Mesendoderm (in vitro differentiated cells): ENCODE measurements at regions not wholly inside any gene's neighbourhood (a gene's known extent, or its start where the extent isn't known, plus 50 kb on each side); places are given as distances from the start of the nearest gene placed in this dataset.
"Not testable (repeated sequence)": the region's sequence is repeated elsewhere in the genome, so short reads cannot be mapped to it uniquely, and the experiment has no call there.

Source experiments
- DNase-seq: peaks from one replicate; pipeline ENCODE4 v3.0.0; 2013
- H2AK5ac ChIP-seq: 2 replicates; pipeline ENCODE4 v1.6.1; 2013; ENCODE audit warnings: low read length, inconsistent platforms
- H2BK120ac ChIP-seq: 2 replicates; pipeline ENCODE4 v1.6.1; 2013; ENCODE audit warnings: low read depth, mild to moderate bottlenecking, low read length, moderate library complexity, mixed read lengths
- H2BK15ac ChIP-seq: replicated peaks from 2 replicates; pipeline ENCODE4 v1.6.1; 2013; ENCODE audit warnings: low read depth, mild to moderate bottlenecking, moderate library complexity
- H2BK5ac ChIP-seq: 2 replicates; pipeline ENCODE4 v1.6.1; 2013; ENCODE audit warnings: low read length, inconsistent platforms
- H3K18ac ChIP-seq: 2 replicates; pipeline ENCODE4 v1.6.1; 2013; ENCODE audit warnings: mild to moderate bottlenecking, low read length, mixed read lengths
- H3K23ac ChIP-seq: one replicate; pipeline ENCODE4 v1.6.1; 2013; ENCODE audit warnings: low read length
- H3K27ac ChIP-seq: 2 replicates; pipeline ENCODE4 v1.5.1; 2013; ENCODE audit warnings: low read depth, mild to moderate bottlenecking, inconsistent platforms, low read length, moderate library complexity
- H3K27me3 ChIP-seq: 2 replicates; pipeline ENCODE4 v1.6.1; 2013; ENCODE audit warnings: low read length, control low read depth, mild to moderate bottlenecking, inconsistent platforms; ENCODE audit not compliant: insufficient read depth, poor library complexity
- H3K36me3 ChIP-seq: 2 replicates; pipeline ENCODE4 v1.6.1; 2013; ENCODE audit warnings: low read length, inconsistent platforms; ENCODE audit not compliant: control insufficient read depth, insufficient read depth
- H3K4ac ChIP-seq: one replicate; pipeline ENCODE4 v1.6.1; 2013; ENCODE audit warnings: low read depth, mild to moderate bottlenecking, low read length, moderate library complexity
- H3K4me1 ChIP-seq: 2 replicates; pipeline ENCODE4 v1.6.1; 2013; ENCODE audit warnings: low read depth, low read length, inconsistent platforms; ENCODE audit not compliant: control insufficient read depth
- H3K4me2 ChIP-seq: 2 replicates; pipeline ENCODE4 v1.6.1; 2013; ENCODE audit warnings: low read length
- H3K4me3 ChIP-seq: 2 replicates; pipeline ENCODE4 v1.5.1; 2013; ENCODE audit warnings: mild to moderate bottlenecking, low read length
- H3K56ac ChIP-seq: one replicate; pipeline ENCODE4 v1.6.1; 2013; ENCODE audit warnings: low read length
- H3K79me1 ChIP-seq: 2 replicates; pipeline ENCODE4 v1.6.1; 2013; ENCODE audit warnings: low read length, inconsistent platforms
- H3K79me2 ChIP-seq: 2 replicates; pipeline ENCODE4 v1.6.1; 2013; ENCODE audit warnings: mild to moderate bottlenecking, low read length; ENCODE audit not compliant: control insufficient read depth, insufficient read depth
- H3K9ac ChIP-seq: 2 replicates; pipeline ENCODE4 v1.6.1; 2013; ENCODE audit warnings: low read length, inconsistent platforms
- H4K5ac ChIP-seq: one replicate; pipeline ENCODE4 v1.6.1; 2013; ENCODE audit warnings: low read length
- H4K8ac ChIP-seq: one replicate; pipeline ENCODE4 v1.6.1; 2013; ENCODE audit warnings: low read depth, mild to moderate bottlenecking, control low read depth, low read length, moderate library complexity
- WGBS: extraction: QIAGEN DNeasy Blood & Tissue Kit; methylation state at CpG from one replicate; pipeline ENCODE4 v1.1.7; 2013; ENCODE audit warnings: low lambda C conversion rate, missing lambda C conversion rate; ENCODE audit not compliant: insufficient coverage; ENCODE audit errors: extremely low coverage; 5-methylcytosine and 5-hydroxymethylcytosine counted together

- H2BK15ac ChIP-seq: no peak overlapping the region
These were observed 225.5 kb downstream of the NDUFS4 start for GRCh38 chr5:53785924-53786323.

DNA sequence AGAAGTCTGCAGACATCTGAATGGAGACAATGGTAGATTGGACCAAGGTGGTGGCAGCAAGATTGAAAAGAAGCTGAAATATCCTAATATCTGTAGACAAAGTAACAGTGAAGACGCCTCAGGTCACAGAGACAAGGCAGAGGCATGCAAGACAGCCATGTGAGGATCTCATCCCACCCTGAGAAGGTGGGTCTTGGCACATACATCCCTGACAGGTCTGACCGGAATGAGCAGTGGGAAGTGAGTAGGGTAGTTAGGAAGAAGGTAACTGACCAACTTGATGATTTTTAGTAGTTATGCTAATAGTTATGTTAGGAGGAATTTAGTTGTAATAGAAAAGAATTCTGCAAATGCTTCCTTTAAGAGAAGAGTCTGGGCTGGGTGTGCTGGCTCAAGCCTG, 229.6 kb downstream of the NDUFS4 start:
- no peak overlapping the region for H3K4ac ChIP-seq
- H2BK15ac ChIP-seq: no peak overlapping the region
- H3K9ac ChIP-seq: no peak overlapping the region
- no peak overlapping the region for H3K27ac ChIP-seq
- no peak overlapping the region for H3K4me3 ChIP-seq
- H3K4me1 ChIP-seq: no peaks in the 10 kb centered on the region
- DNase-seq: no peak
- no CpG with 5 or more reads among the region's 2 CpGs for WGBS
- no peaks in the 10 kb centered on the region for H3K36me3 ChIP-seq
- no peaks in the 10 kb centered on the region for H3K79me1 ChIP-seq
- H3K4me2 ChIP-seq: no peak overlapping the region
- no peak overlapping the region for H2AK5ac ChIP-seq
- H3K79me2 ChIP-seq: no peaks in the 10 kb centered on the region
- H3K23ac ChIP-seq: no peak overlapping the region
- no peak overlapping the region for H4K5ac ChIP-seq
- H3K56ac ChIP-seq: no peak overlapping the region
- H2BK120ac ChIP-seq: no peak overlapping the region
- no peaks in the 10 kb centered on the region for H3K27me3 ChIP-seq
- H2BK5ac ChIP-seq: no peak overlapping the region
- H4K8ac ChIP-seq: no peak overlapping the region
- H3K18ac ChIP-seq: no peak overlapping the region

More at GRCh38 chr5:53785924-53786323, 225.5 kb downstream of the NDUFS4 start:
- no peaks in the 10 kb centered on the region for H3K79me2 ChIP-seq
- H3K23ac ChIP-seq: no peak overlapping the region
- no peak overlapping the region for H3K27ac ChIP-seq
- H3K36me3 ChIP-seq: no peaks in the 10 kb centered on the region
- H3K4ac ChIP-seq: no peak overlapping the region
- no CpG with 5 or more reads among the region's 3 CpGs for WGBS
- no peaks in the 10 kb centered on the region for H3K27me3 ChIP-seq
- no peaks in the 10 kb centered on the region for H3K79me1 ChIP-seq
- no peak overlapping the region for H3K56ac ChIP-seq
- peaks cover 2% of the 10 kb centered on the region for H3K4me1 ChIP-seq
- DNase-seq: no peak
- H2BK120ac ChIP-seq: no peak overlapping the region
- H3K4me2 ChIP-seq: no peak overlapping the region
- no peak overlapping the region for H3K9ac ChIP-seq
- H2AK5ac ChIP-seq: no peak overlapping the region
- H2BK5ac ChIP-seq: no peak overlapping the region
- H4K8ac ChIP-seq: no peak overlapping the region
- H4K5ac ChIP-seq: no peak overlapping the region
- H3K4me3 ChIP-seq: no peak overlapping the region
- H3K18ac ChIP-seq: no peak overlapping the region

- no peak overlapping the region for H4K8ac ChIP-seq
- no CpG with 5 or more reads among the region's 2 CpGs for WGBS
- no peak overlapping the region for H3K4me3 ChIP-seq
- H2BK5ac ChIP-seq: no peak overlapping the region
- H3K36me3 ChIP-seq: no peaks in the 10 kb centered on the region
- H3K9ac ChIP-seq: no peak overlapping the region
- H3K79me1 ChIP-seq: no peaks in the 10 kb centered on the region
- H3K4me2 ChIP-seq: no peak overlapping the region
- H3K56ac ChIP-seq: no peak overlapping the region
- no peak overlapping the region for H3K4ac ChIP-seq
- H3K18ac ChIP-seq: no peak overlapping the region
- H3K23ac ChIP-seq: no peak overlapping the region
- no peaks in the 10 kb centered on the region for H3K27me3 ChIP-seq
- no peak overlapping the region for H2BK15ac ChIP-seq
- H3K79me2 ChIP-seq: no peaks in the 10 kb centered on the region
- H2BK120ac ChIP-seq: no peak overlapping the region
- H2AK5ac ChIP-seq: no peak overlapping the region
- no peak overlapping the region for H4K5ac ChIP-seq
- no peak for DNase-seq
- no peaks in the 10 kb centered on the region for H3K4me1 ChIP-seq
- H3K27ac ChIP-seq: no peak overlapping the region
These were observed 231.9 kb downstream of the NDUFS4 start for GRCh38 chr5:53792338-53792737.

- not testable (repeated sequence) for H2AK5ac ChIP-seq, H4K5ac ChIP-seq, H2BK15ac ChIP-seq, H2BK5ac ChIP-seq, H3K27me3 ChIP-seq, H3K36me3 ChIP-seq, H3K56ac ChIP-seq, H3K27ac ChIP-seq, H3K79me1 ChIP-seq, H2BK120ac ChIP-seq, H3K4me1 ChIP-seq, H3K4ac ChIP-seq, H3K4me2 ChIP-seq, H3K4me3 ChIP-seq, H3K23ac ChIP-seq, H3K79me2 ChIP-seq, DNase-seq, H4K8ac ChIP-seq, H3K18ac ChIP-seq, H3K9ac ChIP-seq
- no CpG with 5 or more reads among the region's 9 CpGs for WGBS
These were observed 239.2 kb downstream of the NDUFS4 start for GRCh38 chr5:53799644-53800043.

DNA sequence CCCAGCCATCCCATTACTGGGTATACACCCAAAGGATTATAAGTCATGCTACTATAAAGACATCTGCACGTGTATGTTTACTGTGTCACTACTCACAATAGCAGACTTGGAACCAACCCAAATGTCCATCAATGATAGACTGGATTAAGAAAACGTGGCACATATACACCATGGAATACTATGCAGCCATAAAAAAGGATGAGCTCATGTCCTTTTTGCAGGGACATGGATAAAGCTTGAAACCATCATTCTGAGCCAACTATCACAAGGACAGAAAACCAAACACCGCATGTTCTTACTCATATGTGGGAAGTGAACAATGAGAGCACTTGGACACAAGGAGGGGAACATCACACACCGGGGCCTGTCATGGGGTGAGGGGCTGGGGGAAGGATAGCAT, 248.0 kb downstream of the NDUFS4 start:
- not testable (repeated sequence) for H2BK5ac ChIP-seq, H2BK120ac ChIP-seq, H3K9ac ChIP-seq, H2BK15ac ChIP-seq, H3K27ac ChIP-seq, H3K79me1 ChIP-seq, H3K4me2 ChIP-seq, H3K4ac ChIP-seq, H3K27me3 ChIP-seq, H3K36me3 ChIP-seq, H3K4me1 ChIP-seq, DNase-seq, H3K79me2 ChIP-seq, H4K5ac ChIP-seq, H3K23ac ChIP-seq, H3K4me3 ChIP-seq, H3K18ac ChIP-seq, H4K8ac ChIP-seq, H2AK5ac ChIP-seq, H3K56ac ChIP-seq
- WGBS: no CpG with 5 or more reads among the region's 4 CpGs

GRCh38 chr5:53814819-53815218, 254.4 kb downstream of the NDUFS4 start:
- Histone ChIP-seq H3K27ac (no peak overlapping the region), H2BK5ac (no peak overlapping the region), H3K18ac (no peak overlapping the region), H3K27me3 (no peaks in the 10 kb centered on the region), H3K4me1 (no peaks in the 10 kb centered on the region), H3K79me2 (no peaks in the 10 kb centered on the region), H3K36me3 (no peaks in the 10 kb centered on the region), H2BK120ac (no peak overlapping the region), H3K9ac (no peak overlapping the region), H4K8ac (no peak overlapping the region), H3K4me3 (no peak overlapping the region), H3K4me2 (no peak overlapping the region), H3K56ac (no peak overlapping the region), H3K79me1 (no peaks in the 10 kb centered on the region), H4K5ac (no peak overlapping the region), H3K23ac (no peak overlapping the region), H2AK5ac (no peak overlapping the region), H2BK15ac (no peak overlapping the region), H3K4ac (no peak overlapping the region)
- no peak for DNase-seq
- WGBS: no CpG with 5 or more reads among the region's 2 CpGs
